ENCODE measurements at regions not wholly inside any gene's neighbourhood (a gene's known extent, or its start where the extent isn't known, plus 50 kb on each side); places are given as distances from the start of the nearest gene placed in this dataset.

- Mint-ChIP-seq H3K27me3 (ENCODE audit: low read depth) (no peaks in the 10 kb centered on the region), H3K4me3 (no peak overlapping the region), H3K9me3 (peaks cover 11% of the 10 kb centered on the region), H3K4me1 (peaks cover 7% of the 10 kb centered on the region), H3K27ac (no peak overlapping the region), H3K36me3 (ENCODE audit: low read depth) (no peaks in the 10 kb centered on the region)
- TF ChIP-seq CTCF (IDR thresholded peaks at IDR 0.05; ENCODE audit: unreplicated experiment in 3 of 3): no peak
These were observed 546.9 kb upstream of the CFAP20DC start for GRCh38 chr3:59596741-59597140.

- TF ChIP-seq CTCF (IDR thresholded peaks at IDR 0.05; ENCODE audit: unreplicated experiment in 3 of 3): no peak
- no peak overlapping the region for H3K27ac Mint-ChIP-seq
- no peaks in the 10 kb centered on the region for H3K4me1 Mint-ChIP-seq
- no peaks in the 10 kb centered on the region for H3K36me3 Mint-ChIP-seq (ENCODE audit: low read depth)
- peaks cover 11% of the 10 kb centered on the region for H3K9me3 Mint-ChIP-seq
- no peaks in the 10 kb centered on the region for H3K27me3 Mint-ChIP-seq (ENCODE audit: low read depth)
- no peak overlapping the region for H3K4me3 Mint-ChIP-seq
These were observed 546.0 kb upstream of the CFAP20DC start for GRCh38 chr3:59595830-59596229.

GRCh38 chr3:59593380-59593779, 543.6 kb upstream of the CFAP20DC start:
- Mint-ChIP-seq H3K9me3 (peaks cover 12% of the 10 kb centered on the region), H3K27ac (no peak overlapping the region), H3K4me1 (no peaks in the 10 kb centered on the region), H3K4me3 (no peak overlapping the region), H3K27me3 (ENCODE audit: low read depth) (no peaks in the 10 kb centered on the region), H3K36me3 (ENCODE audit: low read depth) (no peaks in the 10 kb centered on the region)
- TF ChIP-seq CTCF (IDR thresholded peaks at IDR 0.05; ENCODE audit: unreplicated experiment in 3 of 3): no peak

- TF ChIP-seq CTCF (IDR thresholded peaks at IDR 0.05; ENCODE audit: unreplicated experiment in 3 of 3): no peak
- H3K4me1 Mint-ChIP-seq: peaks cover 5% of the 10 kb centered on the region
- H3K9me3 Mint-ChIP-seq: peaks cover 19% of the 10 kb centered on the region
- H3K36me3 Mint-ChIP-seq (ENCODE audit: low read depth): peaks cover 4% of the 10 kb centered on the region
- no peak overlapping the region for H3K4me3 Mint-ChIP-seq
- no peak overlapping the region for H3K27ac Mint-ChIP-seq
- H3K27me3 Mint-ChIP-seq (ENCODE audit: low read depth): peaks cover 8% of the 10 kb centered on the region
These were observed 531.2 kb upstream of the CFAP20DC start for GRCh38 chr3:59580996-59581395.

GRCh38 chr3:59580499-59580898, 530.7 kb upstream of the CFAP20DC start:
- H3K4me1 Mint-ChIP-seq: peaks cover 10% of the 10 kb centered on the region
- H3K36me3 Mint-ChIP-seq (ENCODE audit: low read depth): no peaks in the 10 kb centered on the region
- H3K27me3 Mint-ChIP-seq (ENCODE audit: low read depth): peaks cover 8% of the 10 kb centered on the region

More at GRCh38 chr3:59580499-59580898, 530.7 kb upstream of the CFAP20DC start:
- no peak overlapping the region for H3K27ac Mint-ChIP-seq
- TF ChIP-seq CTCF (IDR thresholded peaks at IDR 0.05; ENCODE audit: unreplicated experiment in 3 of 3): no peak
- H3K9me3 Mint-ChIP-seq: peaks cover 16% of the 10 kb centered on the region
- no peak overlapping the region for H3K4me3 Mint-ChIP-seq

All from nephron (organoid).